KMS-11 (cell line): ENCODE measurements at regions not wholly inside any gene's neighbourhood (a gene's known extent, or its start where the extent isn't known, plus 50 kb on each side); places are given as distances from the start of the nearest gene placed in this dataset.
"Not testable (repeated sequence)": the region's sequence is repeated elsewhere in the genome, so short reads cannot be mapped to it uniquely, and the experiment has no call there.

Source experiments
- H2AFZ ChIP-seq: fragments of 200-600 bp; sonication (generic); 2 replicates; pipeline ENCODE4 v1.6.1; 2016; ENCODE audit warnings: antibody characterized with exemption, mixed run types, low read depth
- H3K27ac ChIP-seq: fragments of 200-600 bp; sonication (generic); 2 replicates; pipeline ENCODE4 v1.6.1; 2016; ENCODE audit warnings: mild to moderate bottlenecking, mixed run types
- H3K27me3 ChIP-seq: fragments of 200-600 bp; sonication (generic); 2 replicates; pipeline ENCODE4 v1.6.1; 2017; ENCODE audit warnings: mild to moderate bottlenecking, low read depth, mixed run types, moderate library complexity; ENCODE audit not compliant: insufficient read depth
- H3K36me3 ChIP-seq: fragments of 200-600 bp; sonication (generic); 2 replicates; pipeline ENCODE4 v1.6.1; 2017; ENCODE audit warnings: mild to moderate bottlenecking, mixed run types; ENCODE audit not compliant: insufficient read depth
- H3K4me1 ChIP-seq: fragments of 200-600 bp; sonication (generic); 2 replicates; pipeline ENCODE4 v1.6.1; 2016; ENCODE audit warnings: mild to moderate bottlenecking, low read depth, mixed run types; ENCODE audit not compliant: poor library complexity, severe bottlenecking
- H3K4me2 ChIP-seq: fragments of 200-600 bp; sonication (generic); 2 replicates; pipeline ENCODE4 v1.7.0; 2016; ENCODE audit warnings: mild to moderate bottlenecking, mixed run types
- H3K4me3 ChIP-seq: fragments of 200-600 bp; sonication (generic); IDR thresholded peaks from 2 replicates; pipeline ENCODE4 v1.6.1; 2017; ENCODE audit warnings: low read depth, low read length, mixed read lengths; ENCODE audit not compliant: insufficient read depth
- H3K79me2 ChIP-seq: fragments of 200-600 bp; sonication (generic); 2 replicates; pipeline ENCODE4 v1.6.1; 2016; ENCODE audit warnings: low read depth, mixed run types; ENCODE audit not compliant: insufficient read depth
- H3K9ac ChIP-seq: fragments of 200-600 bp; sonication (generic); 2 replicates; pipeline ENCODE4 v1.6.1; 2016; ENCODE audit warnings: mild to moderate bottlenecking, mixed run types
- H4K20me1 ChIP-seq: fragments of 200-600 bp; sonication (generic); 2 replicates; pipeline ENCODE4 v1.6.1; 2016; ENCODE audit warnings: mild to moderate bottlenecking, mixed run types; ENCODE audit not compliant: insufficient read depth

DNA sequence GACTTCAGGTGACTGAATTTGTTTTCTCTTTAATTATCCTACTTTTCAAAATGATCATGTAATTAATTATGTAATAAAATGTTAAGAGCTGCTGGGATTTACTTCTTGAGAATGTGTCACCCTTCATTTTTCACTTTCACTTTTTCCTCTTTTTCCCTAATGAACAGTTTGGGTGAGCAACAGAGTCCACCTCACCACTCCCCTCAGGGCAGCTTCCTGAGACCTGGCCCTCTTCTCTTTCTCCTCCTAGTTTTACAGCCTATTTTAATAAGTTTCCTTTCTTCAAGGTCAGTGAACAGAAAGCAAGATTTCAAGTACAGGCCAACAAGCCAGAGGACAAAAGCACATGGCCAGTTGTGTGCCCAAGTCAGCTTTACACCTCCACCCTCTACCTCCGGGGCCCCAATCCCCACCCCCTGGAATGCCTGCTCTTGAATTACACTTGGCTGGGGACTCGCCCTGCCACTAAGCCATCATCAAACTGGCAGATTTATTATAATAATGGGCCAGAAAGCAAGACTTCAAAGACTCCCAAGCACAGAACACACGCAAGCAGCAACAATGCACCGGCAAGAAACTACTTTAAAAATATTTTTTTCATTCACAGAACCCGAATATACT, 143.1 kb upstream of the VOPP1 start:
- H3K36me3 ChIP-seq, H3K4me1 ChIP-seq, H3K4me3 ChIP-seq, H3K79me2 ChIP-seq, H3K4me2 ChIP-seq, H2AFZ ChIP-seq, H4K20me1 ChIP-seq, H3K9ac ChIP-seq, H3K27ac ChIP-seq, H3K27me3 ChIP-seq: not testable (repeated sequence)

GRCh38 chr7:55714370-55714769, 142.1 kb upstream of the VOPP1 start:
- not testable (repeated sequence) for H2AFZ ChIP-seq, H3K79me2 ChIP-seq, H3K4me1 ChIP-seq, H3K4me2 ChIP-seq, H3K36me3 ChIP-seq, H3K27me3 ChIP-seq, H3K4me3 ChIP-seq, H3K9ac ChIP-seq, H4K20me1 ChIP-seq, H3K27ac ChIP-seq

DNA sequence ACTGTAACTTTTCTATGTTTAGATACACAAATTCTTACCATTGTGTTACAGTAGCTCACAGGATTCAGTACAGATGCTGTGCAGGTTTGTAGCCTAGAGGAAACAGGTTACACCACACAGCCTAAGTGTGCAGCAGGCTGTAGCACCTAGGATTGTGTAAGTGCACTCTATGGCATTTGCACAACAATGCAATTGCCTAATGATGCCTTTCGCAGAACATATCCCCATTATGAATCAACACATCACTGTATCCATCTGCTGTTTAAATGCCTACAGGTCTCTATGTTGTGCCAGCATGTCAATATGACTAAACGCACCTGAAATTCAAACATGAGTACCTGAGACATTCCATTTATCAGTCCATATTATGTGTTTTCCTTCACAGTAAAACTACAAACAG, 138.0 kb upstream of the VOPP1 start:
- H3K4me3 ChIP-seq, H3K27ac ChIP-seq: not testable (repeated sequence)

DNA sequence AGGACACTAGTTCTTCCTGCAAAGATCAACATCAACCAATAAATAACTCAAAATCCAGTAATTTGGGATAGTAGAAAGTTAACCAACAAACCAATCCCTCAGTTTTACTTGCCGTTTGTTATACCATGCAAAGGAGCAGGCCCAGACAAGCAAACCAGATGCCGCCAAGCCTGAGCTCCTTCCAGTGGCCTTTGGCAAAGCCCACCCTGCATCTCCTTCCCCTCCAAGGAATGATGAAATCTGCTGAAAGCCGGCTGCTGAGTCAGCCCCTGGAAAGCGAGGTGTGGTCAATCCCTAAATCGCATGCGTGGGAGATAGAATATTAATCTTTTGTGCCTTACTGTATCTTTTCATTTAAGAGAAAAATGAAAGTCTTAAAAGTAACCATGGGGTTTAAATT, 135.7 kb upstream of the VOPP1 start:
- H3K79me2 ChIP-seq, H3K9ac ChIP-seq, H3K27ac ChIP-seq, H3K27me3 ChIP-seq, H3K36me3 ChIP-seq, H3K4me1 ChIP-seq, H2AFZ ChIP-seq, H4K20me1 ChIP-seq, H3K4me2 ChIP-seq, H3K4me3 ChIP-seq: not testable (repeated sequence)

More for the DNA sequence above, 138.0 kb upstream of the VOPP1 start:
- H3K27me3 ChIP-seq, H3K36me3 ChIP-seq, H3K9ac ChIP-seq, H3K4me1 ChIP-seq, H2AFZ ChIP-seq, H3K79me2 ChIP-seq, H3K4me2 ChIP-seq, H4K20me1 ChIP-seq: not testable (repeated sequence)

DNA sequence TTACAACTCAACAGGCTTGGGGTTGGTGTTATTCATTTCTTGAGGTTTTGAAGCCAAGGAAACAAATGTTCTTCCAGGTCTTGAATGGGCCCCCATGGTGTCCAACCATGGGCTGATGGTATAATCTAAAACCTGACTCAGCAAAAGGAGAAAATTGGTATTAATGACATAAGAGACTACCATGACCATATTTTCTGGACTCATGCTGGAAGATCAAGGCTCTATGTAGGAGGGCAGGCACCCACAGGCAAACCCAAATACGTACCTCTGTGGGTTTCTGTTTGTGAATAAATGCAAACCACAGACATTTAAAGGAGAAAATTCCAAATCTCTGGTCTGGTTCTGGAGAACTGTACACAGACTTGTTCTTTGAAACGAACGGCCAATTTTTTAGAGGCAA, 135.1 kb upstream of the VOPP1 start:
- H3K4me1 ChIP-seq, H3K36me3 ChIP-seq, H4K20me1 ChIP-seq, H3K27me3 ChIP-seq, H3K27ac ChIP-seq, H2AFZ ChIP-seq, H3K9ac ChIP-seq, H3K4me2 ChIP-seq, H3K79me2 ChIP-seq, H3K4me3 ChIP-seq: not testable (repeated sequence)

DNA sequence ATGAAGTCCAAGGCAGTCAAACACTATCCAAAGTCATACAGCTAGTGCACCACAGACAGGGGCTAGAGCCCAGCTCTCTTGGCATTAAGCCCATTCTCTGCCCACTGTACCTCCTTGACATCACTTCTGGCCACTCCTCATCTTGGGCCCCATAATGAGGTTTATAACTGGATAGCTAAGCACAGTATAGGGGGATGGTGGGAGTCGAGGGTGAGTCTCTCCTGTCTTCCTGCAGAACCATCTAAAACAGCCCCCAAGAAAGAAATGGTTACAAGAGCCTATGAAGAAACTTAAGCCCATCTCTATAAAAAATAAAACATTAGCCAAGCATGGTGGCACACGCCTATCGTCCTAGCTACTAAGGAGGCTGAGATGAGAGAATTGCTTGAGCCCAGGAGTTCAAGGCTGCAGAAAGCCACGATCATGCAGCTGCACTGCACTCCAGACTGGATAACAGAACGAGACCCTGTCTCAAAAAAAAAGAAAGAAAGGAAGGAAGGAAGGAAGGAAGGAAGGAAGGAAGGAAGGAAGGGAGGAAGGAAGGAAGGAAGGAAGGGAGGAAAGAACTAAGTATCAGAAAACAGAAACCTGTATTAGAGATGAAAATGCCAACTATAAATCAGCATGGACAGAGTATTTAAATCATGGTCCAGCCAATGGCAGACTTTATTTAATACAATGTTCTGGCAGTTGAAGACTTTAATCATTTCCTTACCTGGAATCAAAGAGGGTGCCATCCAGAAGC, 134.3 kb upstream of the VOPP1 start:
- not testable (repeated sequence) for H3K27me3 ChIP-seq, H3K4me1 ChIP-seq, H3K4me3 ChIP-seq, H4K20me1 ChIP-seq, H3K4me2 ChIP-seq, H3K27ac ChIP-seq, H3K9ac ChIP-seq, H2AFZ ChIP-seq, H3K36me3 ChIP-seq, H3K79me2 ChIP-seq

DNA sequence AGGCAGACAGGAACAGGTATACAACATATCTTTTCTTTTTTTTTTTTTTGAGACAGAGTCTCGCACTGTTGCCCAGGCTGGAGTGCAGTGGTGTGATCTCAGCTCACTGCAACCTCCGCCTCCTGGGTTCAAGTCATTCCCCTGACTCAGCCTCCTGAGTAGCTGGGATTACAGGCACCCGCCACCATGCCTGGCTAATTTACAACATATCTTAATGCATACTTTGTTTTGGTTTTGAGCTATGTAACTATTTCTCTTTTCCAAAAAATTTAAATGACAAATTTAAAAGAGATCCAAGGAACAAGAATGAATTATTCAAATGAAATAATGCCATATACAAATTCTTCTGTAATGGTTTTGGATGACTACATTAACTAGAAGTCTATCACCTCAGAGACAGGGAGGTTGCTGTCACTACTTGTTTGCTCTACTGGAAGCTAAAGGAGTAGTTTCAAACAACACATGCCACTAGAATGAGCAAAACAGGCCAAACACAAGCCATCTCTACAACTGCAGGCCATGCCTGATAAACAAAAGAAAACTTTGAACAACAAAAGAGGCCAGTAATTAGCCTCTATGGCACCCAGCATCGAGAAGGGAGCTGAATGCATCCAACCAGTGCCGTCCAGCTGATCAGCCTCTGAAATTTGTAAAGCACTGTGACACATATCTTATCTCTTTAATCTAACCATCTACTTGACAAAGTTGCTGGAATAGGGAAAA, 133.6 kb upstream of the VOPP1 start:
- H3K79me2 ChIP-seq, H3K4me1 ChIP-seq, H4K20me1 ChIP-seq, H3K4me3 ChIP-seq, H2AFZ ChIP-seq, H3K36me3 ChIP-seq, H3K4me2 ChIP-seq, H3K27me3 ChIP-seq, H3K27ac ChIP-seq, H3K9ac ChIP-seq: not testable (repeated sequence)

GRCh38 chr7:55702831-55703230, 130.5 kb upstream of the VOPP1 start:
- not testable (repeated sequence) for H3K9ac ChIP-seq, H3K27me3 ChIP-seq, H3K27ac ChIP-seq, H3K4me3 ChIP-seq, H3K4me2 ChIP-seq, H2AFZ ChIP-seq, H3K79me2 ChIP-seq, H4K20me1 ChIP-seq, H3K36me3 ChIP-seq, H3K4me1 ChIP-seq

DNA sequence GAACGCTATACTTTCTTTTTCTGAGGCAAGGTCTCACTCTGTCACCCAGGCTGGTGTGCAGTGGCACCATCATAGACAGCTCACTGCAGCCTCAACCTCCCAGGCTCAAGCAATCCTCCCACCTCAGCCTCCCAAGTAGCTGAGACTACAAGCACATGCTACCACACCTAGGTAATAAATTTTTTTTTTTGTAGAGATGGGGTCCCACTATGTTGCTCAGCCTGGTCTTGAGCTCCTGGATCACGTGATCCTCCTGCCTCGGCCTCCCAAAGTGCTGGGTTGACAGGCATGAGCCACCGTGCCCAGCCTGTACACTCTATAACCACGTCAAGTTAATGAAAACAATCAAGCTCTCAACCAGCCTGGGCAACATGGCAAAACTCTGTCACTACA, 127.1 kb upstream of the VOPP1 start:
- H3K4me1 ChIP-seq, H3K4me3 ChIP-seq, H2AFZ ChIP-seq, H3K27me3 ChIP-seq, H4K20me1 ChIP-seq, H3K36me3 ChIP-seq, H3K79me2 ChIP-seq, H3K27ac ChIP-seq, H3K9ac ChIP-seq, H3K4me2 ChIP-seq: not testable (repeated sequence)

- H3K79me2 ChIP-seq, H2AFZ ChIP-seq, H3K4me3 ChIP-seq, H4K20me1 ChIP-seq, H3K36me3 ChIP-seq, H3K27me3 ChIP-seq, H3K4me1 ChIP-seq, H3K27ac ChIP-seq, H3K9ac ChIP-seq, H3K4me2 ChIP-seq: not testable (repeated sequence)
These were observed 126.5 kb upstream of the VOPP1 start for GRCh38 chr7:55698607-55699449.
